Left ventricle myocardium inferior (tissue), 1 donor: ENCODE measurements at regions not wholly inside any gene's neighbourhood (a gene's known extent, or its start where the extent isn't known, plus 50 kb on each side); places are given as distances from the start of the nearest gene placed in this dataset.

Experiments used
- DNase-seq: peaks from one replicate; pipeline ENCODE4 v3.0.0-alpha.2; 2020
- H3K27ac ChIP-seq: fragments of 200-600 bp; replicated peaks from 2 replicates; pipeline ENCODE4 v1.8.0; 2021
- H3K27me3 ChIP-seq: fragments of 200-600 bp; 2 replicates; pipeline ENCODE4 v1.8.0; 2021; ENCODE audit warnings: low read depth
- H3K36me3 ChIP-seq: fragments of 200-600 bp; 2 replicates; pipeline ENCODE4 v1.8.0; 2021
- H3K4me1 ChIP-seq: fragments of 200-600 bp; 2 replicates; pipeline ENCODE4 v1.8.0; 2021
- H3K4me3 ChIP-seq: fragments of 200-600 bp; 2 replicates; pipeline ENCODE4 v1.8.0; 2021; ENCODE audit warnings: mild to moderate bottlenecking, moderate library complexity
- H3K9me3 ChIP-seq: fragments of 200-600 bp; replicated peaks from 2 replicates; pipeline ENCODE4 v1.8.0; 2021
- CTCF ChIP-seq: fragments of 200-600 bp; IDR thresholded peaks from 2 replicates; pipeline ENCODE4 v1.8.0; 2021; ENCODE audit warnings: antibody characterized with exemption, mild to moderate bottlenecking, borderline replicate concordance
- intact Hi-C: fragments of 100-400 bp; cut with micrococcal nuclease; formaldehyde crosslinking; loops from one replicate; pipeline ENCODE4 v1.11.0; 2022
- donor health status: DM: no; HTN: yes; CAD: no; lungs with severe emphysema.

GRCh38 chr3:189459231-189459630 lies 172.0 kb upstream of the TP63 start:
- DNase-seq: no peak
- TF ChIP-seq CTCF: no peak
- no peaks in the 10 kb centered on the region for H3K36me3 ChIP-seq
- H3K4me1 ChIP-seq: no peaks in the 10 kb centered on the region
- H3K4me3 ChIP-seq: no peak overlapping the region
- peaks cover 23% of the 10 kb centered on the region for H3K9me3 ChIP-seq
- no peak overlapping the region for H3K27ac ChIP-seq
- intact Hi-C loops: no loop called here
- H3K27me3 ChIP-seq: no peaks in the 10 kb centered on the region

DNA sequence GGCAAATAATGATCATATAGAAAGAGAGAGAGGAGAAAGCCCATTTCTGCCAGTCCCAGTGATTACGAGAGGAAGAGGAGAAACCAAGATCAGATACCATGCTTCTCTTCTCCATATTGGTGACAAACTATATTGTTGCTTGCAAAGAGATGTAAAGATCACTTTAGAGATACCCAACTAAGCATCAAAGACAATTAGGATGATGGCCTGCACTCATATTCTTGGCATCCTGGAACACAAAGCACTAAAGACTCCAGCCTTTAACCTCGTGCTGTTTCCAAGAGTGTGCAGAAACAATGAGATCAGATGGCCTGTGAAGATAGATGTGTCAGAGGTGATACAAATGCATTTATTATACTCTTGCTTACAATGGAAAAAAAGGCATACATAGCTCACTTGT lies 170.7 kb upstream of the TP63 start:
- H3K27me3 ChIP-seq: no peaks in the 10 kb centered on the region

GRCh38 chr3:189464799-189465198 lies 166.4 kb upstream of the TP63 start:
- no peaks in the 10 kb centered on the region for H3K36me3 ChIP-seq
- H3K27me3 ChIP-seq: no peaks in the 10 kb centered on the region
- H3K4me3 ChIP-seq: no peak overlapping the region
- H3K4me1 ChIP-seq: no peaks in the 10 kb centered on the region
- DNase-seq: no peak
- intact Hi-C loops: no loop called here
- peaks cover 23% of the 10 kb centered on the region for H3K9me3 ChIP-seq
- TF ChIP-seq CTCF: no peak
- no peak overlapping the region for H3K27ac ChIP-seq

More for the DNA sequence above, 170.7 kb upstream of the TP63 start:
- no peak overlapping the region for H3K4me3 ChIP-seq
- no peak for DNase-seq
- H3K9me3 ChIP-seq: peaks cover 23% of the 10 kb centered on the region
- intact Hi-C loops: no loop called here
- TF ChIP-seq CTCF: no peak
- no peaks in the 10 kb centered on the region for H3K4me1 ChIP-seq
- H3K36me3 ChIP-seq: no peaks in the 10 kb centered on the region
- H3K27ac ChIP-seq: no peak overlapping the region

- Histone ChIP-seq H3K4me3 (no peak overlapping the region), H3K36me3 (no peaks in the 10 kb centered on the region), H3K9me3 (peaks cover 23% of the 10 kb centered on the region), H3K27ac (no peak overlapping the region), H3K4me1 (no peaks in the 10 kb centered on the region), H3K27me3 (no peaks in the 10 kb centered on the region)
- intact Hi-C loops: no loop called here
- no peak for DNase-seq
- no peak for TF ChIP-seq CTCF
These were observed 165.2 kb upstream of the TP63 start for GRCh38 chr3:189466004-189466403.

GRCh38 chr3:189467451-189467850 lies 163.7 kb upstream of the TP63 start:
- intact Hi-C loops: no loop called here
- Histone ChIP-seq H3K4me3 (no peak overlapping the region), H3K9me3 (peaks cover 12% of the 10 kb centered on the region), H3K36me3 (no peaks in the 10 kb centered on the region), H3K4me1 (no peaks in the 10 kb centered on the region), H3K27ac (no peak overlapping the region), H3K27me3 (no peaks in the 10 kb centered on the region)
- no peak for TF ChIP-seq CTCF
- no peak for DNase-seq

- no peaks in the 10 kb centered on the region for H3K9me3 ChIP-seq
- H3K27ac ChIP-seq: no peak overlapping the region
- peaks cover 5% of the 10 kb centered on the region for H3K27me3 ChIP-seq
- no peaks in the 10 kb centered on the region for H3K4me1 ChIP-seq
- TF ChIP-seq CTCF: no peak
- intact Hi-C loops: no loop called here
- no peak overlapping the region for H3K4me3 ChIP-seq
- H3K36me3 ChIP-seq: no peaks in the 10 kb centered on the region
- DNase-seq: no peak
These were observed 156.2 kb upstream of the TP63 start for GRCh38 chr3:189474944-189475343.
